GM12873 (cell line): ENCODE measurements at regions not wholly inside any gene's neighbourhood (a gene's known extent, or its start where the extent isn't known, plus 50 kb on each side); places are given as distances from the start of the nearest gene placed in this dataset.

ENCODE experiments used
- CTCF ChIP-seq: IDR thresholded peaks from 2 replicates; pipeline ENCODE4 v1.5.1; 2012; ENCODE audit warnings: low read depth, mild to moderate bottlenecking, moderate library complexity, low read length, control low read depth; ENCODE audit not compliant: insufficient read depth; ENCODE audit errors: missing control alignments

- no peak for TF ChIP-seq CTCF
Observed at GRCh38 chr1:194233069-194233468, 1046.7 kb upstream of the B3GALT2 start.

DNA sequence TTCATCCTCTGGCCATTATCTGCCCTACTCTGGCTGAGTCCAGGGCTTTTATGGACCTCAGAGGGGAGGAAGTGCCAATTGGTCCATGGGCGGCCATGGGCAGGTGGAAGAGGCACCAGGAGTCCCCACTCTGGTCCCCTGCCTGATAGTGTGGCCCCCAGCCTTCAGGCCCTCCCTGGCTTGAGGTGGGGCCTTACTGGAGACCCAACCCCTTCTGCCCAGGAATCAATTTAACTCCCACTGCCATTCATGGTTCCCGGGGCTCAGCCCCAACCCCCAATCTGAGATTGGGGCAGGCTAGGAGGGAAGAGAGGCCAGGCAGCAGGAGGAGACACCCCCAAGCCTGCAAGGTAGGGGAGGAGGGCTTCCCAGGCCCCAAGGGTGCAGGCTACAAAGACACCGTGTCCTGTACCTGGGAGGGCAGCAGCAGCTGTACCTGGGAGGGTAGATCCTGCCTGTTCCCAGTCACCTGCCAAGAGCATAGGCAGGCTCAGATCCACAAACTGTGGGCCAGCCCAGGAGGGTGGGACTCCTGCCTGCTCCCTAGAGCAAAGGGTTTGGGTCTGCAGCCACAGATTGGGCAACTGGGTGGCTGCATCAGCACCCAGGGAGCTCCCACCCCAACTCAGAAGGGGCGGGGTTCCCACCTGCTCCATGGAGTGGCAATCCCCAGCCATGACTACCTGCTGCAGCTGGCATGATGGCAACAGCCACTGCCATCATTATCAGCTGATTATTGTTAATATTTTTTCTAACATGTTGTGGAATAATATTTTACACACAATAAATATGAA is 1044.1 kb upstream of the B3GALT2 start:
- TF ChIP-seq CTCF = no peak

GRCh38 chr1:194228427-194228826 is 1042.0 kb upstream of the B3GALT2 start:
- TF ChIP-seq CTCF = no peak

GRCh38 chr1:194227161-194227560 is 1040.7 kb upstream of the B3GALT2 start:
- no peak for TF ChIP-seq CTCF

GRCh38 chr1:194225821-194226220 is 1039.4 kb upstream of the B3GALT2 start:
- no peak for TF ChIP-seq CTCF

DNA sequence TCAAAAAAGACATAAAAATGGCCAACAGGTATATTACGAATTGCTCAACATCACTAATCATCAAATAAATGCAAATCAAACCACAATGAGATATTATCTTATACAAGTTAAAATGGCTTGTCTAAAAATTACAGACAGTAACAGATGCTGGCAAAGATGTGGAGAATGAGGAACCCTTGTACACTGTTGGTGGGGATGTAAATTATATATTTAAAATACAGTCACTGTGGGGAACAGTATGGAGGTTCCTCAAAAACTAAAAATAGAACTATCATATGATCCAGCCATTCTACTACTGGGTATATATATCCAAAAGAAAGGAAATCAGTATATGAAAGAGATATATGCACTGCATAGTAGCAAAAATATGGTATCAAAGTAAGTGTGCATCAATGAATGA is 1037.2 kb upstream of the B3GALT2 start:
- no peak for TF ChIP-seq CTCF

GRCh38 chr1:194215448-194215847 is 1029.0 kb upstream of the B3GALT2 start:
- TF ChIP-seq CTCF = no peak
